ENCODE measurements at regions not wholly inside any gene's neighbourhood (a gene's known extent, or its start where the extent isn't known, plus 50 kb on each side); places are given as distances from the start of the nearest gene placed in this dataset.

DNA sequence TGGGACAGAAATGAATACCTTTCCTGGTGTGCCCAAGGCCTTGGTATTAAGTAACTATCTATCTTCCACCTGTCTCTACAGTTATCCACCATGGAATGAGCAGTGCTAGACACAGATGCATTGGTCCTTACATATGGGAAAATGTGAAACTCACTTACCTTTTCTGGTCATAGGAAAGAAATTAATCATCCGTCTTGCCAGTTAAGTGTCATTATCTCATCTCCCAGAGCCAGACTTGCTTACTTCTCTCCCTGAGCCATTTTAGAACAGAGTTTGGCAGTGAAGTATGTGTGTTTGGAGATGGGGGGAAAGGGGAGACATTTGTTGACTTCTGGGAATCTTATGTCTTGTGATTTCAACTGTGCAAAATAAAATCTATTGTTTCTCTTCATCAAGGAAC is 1211.0 kb upstream of the CDH6 start:
- TF ChIP-seq, protein P1, sequence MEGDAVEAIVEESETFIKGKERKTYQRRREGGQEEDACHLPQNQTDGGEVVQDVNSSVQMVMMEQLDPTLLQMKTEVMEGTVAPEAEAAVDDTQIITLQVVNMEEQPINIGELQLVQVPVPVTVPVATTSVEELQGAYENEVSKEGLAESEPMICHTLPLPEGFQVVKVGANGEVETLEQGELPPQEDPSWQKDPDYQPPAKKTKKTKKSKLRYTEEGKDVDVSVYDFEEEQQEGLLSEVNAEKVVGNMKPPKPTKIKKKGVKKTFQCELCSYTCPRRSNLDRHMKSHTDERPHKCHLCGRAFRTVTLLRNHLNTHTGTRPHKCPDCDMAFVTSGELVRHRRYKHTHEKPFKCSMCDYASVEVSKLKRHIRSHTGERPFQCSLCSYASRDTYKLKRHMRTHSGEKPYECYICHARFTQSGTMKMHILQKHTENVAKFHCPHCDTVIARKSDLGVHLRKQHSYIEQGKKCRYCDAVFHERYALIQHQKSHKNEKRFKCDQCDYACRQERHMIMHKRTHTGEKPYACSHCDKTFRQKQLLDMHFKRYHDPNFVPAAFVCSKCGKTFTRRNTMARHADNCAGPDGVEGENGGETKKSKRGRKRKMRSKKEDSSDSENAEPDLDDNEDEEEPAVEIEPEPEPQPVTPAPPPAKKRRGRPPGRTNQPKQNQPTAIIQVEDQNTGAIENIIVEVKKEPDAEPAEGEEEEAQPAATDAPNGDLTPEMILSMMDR (IDR thresholded peaks at IDR 0.05) = no peak
- Histone ChIP-seq H3K27me3 (replicated peaks; ENCODE audit: insufficient read depth) (no peaks in the 10 kb centered on the region), H3K36me3 (no peaks in the 10 kb centered on the region), H3K4me3 (no peak overlapping the region), H3K27ac (no peak overlapping the region), H3K9me3 (no peaks in the 10 kb centered on the region), H3K4me1 (ENCODE audit: control insufficient read depth in 1 of 2, low read depth in 2 of 2) (no peaks in the 10 kb centered on the region)
- ATAC-seq (ENCODE audit: insufficient number of reproducible peaks, low FRiP score, low read depth) (no peak), DNase-seq (ENCODE audit: low spot score) (no peak)

DNA sequence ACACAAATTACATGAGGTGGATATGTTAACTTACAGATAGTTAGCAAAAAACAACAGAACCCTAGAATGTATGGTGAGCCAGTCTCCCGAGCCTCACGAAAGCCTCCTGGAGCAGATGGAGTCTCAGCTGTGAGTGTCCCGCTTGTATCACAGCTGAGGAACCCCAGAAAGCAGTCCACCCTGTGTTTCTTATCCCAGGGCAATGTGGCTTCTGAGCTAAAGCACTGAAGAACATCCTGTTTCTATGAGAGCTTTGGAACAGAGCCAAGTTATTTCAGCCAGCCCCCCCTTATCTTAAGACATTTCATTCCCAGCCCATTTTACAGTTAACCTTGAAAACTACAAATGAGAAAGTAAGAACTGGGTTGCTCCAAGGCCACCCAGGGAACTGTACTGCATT is 1220.9 kb upstream of the CDH6 start:
- no peaks in the 10 kb centered on the region for H3K9me3 ChIP-seq
- H3K36me3 ChIP-seq = no peaks in the 10 kb centered on the region
- H3K4me3 ChIP-seq = no peak overlapping the region
- no peak for DNase-seq (ENCODE audit: low spot score)
- TF ChIP-seq, protein P1 (IDR thresholded peaks at IDR 0.05) = no peak
- ATAC-seq (ENCODE audit: insufficient number of reproducible peaks, low FRiP score, low read depth) = no peak
- H3K27ac ChIP-seq = no peak overlapping the region
- H3K27me3 ChIP-seq (replicated peaks; ENCODE audit: insufficient read depth) = no peaks in the 10 kb centered on the region
- no peaks in the 10 kb centered on the region for H3K4me1 ChIP-seq (ENCODE audit: control insufficient read depth in 1 of 2, low read depth in 2 of 2)

DNA sequence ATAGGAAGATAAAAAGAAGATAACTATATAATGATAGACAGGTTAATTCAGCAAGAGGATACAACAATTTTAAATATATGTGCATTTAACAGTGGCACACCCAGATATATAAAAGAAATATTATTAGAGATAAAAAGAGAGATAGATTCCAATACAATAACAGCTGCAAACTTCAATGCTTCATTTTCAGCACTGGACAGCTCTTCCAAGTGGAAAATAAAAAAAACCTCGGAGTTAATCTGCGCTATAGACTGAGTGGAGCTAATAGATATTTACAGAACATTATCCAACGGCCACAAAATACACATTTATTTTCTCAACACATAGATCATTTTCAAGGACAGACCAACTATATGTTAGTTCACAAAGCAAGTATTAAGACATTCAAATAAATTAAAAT is 1229.5 kb upstream of the CDH6 start:
- Histone ChIP-seq H3K4me1 (ENCODE audit: control insufficient read depth in 1 of 2, low read depth in 2 of 2) (no peaks in the 10 kb centered on the region), H3K27ac (no peak overlapping the region), H3K9me3 (no peaks in the 10 kb centered on the region), H3K36me3 (no peaks in the 10 kb centered on the region), H3K4me3 (no peak overlapping the region), H3K27me3 (replicated peaks; ENCODE audit: insufficient read depth) (no peaks in the 10 kb centered on the region)
- ATAC-seq (ENCODE audit: insufficient number of reproducible peaks, low FRiP score, low read depth) (no peak), DNase-seq (ENCODE audit: low spot score) (no peak)
- TF ChIP-seq, protein P1 (IDR thresholded peaks at IDR 0.05) = no peak

DNA sequence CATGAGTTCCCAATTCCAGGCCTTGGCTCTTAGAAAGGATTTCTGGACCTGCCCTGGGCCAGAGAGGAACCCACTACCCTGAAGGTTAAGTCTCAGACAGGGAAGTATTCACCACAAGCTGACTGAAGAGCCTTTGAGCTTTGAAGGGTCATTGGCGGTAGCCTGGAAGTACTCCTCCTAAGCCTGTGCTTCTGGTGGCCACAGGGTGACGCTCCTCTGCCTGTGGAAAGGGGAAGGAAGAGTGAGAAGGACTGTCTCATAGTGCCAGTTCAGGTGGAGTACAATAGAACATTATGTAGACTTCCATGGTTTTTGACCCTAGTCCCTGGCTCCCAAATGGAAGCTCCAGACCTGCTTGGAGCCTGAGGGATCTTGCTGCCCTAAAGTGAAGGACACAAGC is 1233.2 kb upstream of the CDH6 start:
- H3K36me3 ChIP-seq = no peaks in the 10 kb centered on the region
- H3K27ac ChIP-seq = no peak overlapping the region
- no peaks in the 10 kb centered on the region for H3K9me3 ChIP-seq
- TF ChIP-seq, protein P1 (IDR thresholded peaks at IDR 0.05) = no peak
- no peaks in the 10 kb centered on the region for H3K27me3 ChIP-seq (replicated peaks; ENCODE audit: insufficient read depth)
- DNase-seq (ENCODE audit: low spot score) = no peak
- no peaks in the 10 kb centered on the region for H3K4me1 ChIP-seq (ENCODE audit: control insufficient read depth in 1 of 2, low read depth in 2 of 2)
- no peak overlapping the region for H3K4me3 ChIP-seq
- no peak for ATAC-seq (ENCODE audit: insufficient number of reproducible peaks, low FRiP score, low read depth)

DNA sequence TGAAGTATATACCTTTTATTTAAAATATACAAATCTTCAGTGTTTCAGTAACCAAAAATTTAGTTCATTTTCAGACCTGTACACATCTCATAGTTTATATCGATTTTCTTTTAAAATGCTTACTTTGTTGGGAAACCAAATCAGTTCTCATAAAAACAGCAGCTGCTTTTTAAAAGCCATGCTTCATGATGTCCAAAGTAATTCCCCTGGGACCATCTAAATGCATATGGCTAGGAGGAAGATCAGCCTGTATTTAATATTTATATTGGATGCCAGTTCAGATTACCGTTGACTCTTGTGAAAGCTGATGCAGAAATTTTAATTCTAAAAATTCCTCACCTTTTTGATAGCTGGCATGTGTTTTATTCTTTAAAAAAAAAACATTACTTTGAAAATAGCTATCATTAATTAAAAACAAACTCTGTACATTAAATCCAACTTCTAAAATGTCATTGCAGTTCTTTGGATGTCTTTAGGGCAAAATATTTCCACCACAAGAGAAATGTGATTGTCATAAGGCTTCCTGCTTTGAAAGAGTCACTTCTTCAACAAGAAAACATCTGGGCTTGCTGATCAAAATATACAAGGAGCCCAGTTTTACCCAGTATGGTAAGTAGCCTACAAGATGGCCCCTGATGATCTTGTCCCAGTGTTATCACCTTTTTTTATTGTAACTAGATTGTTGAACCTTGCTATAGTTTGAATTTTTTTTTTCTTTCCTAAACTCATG is 1242.9 kb upstream of the CDH6 start:
- TF ChIP-seq, protein P1 (IDR thresholded peaks at IDR 0.05) = no peak
- no peaks in the 10 kb centered on the region for H3K27me3 ChIP-seq (replicated peaks; ENCODE audit: insufficient read depth)
- no peak overlapping the region for H3K27ac ChIP-seq
- ATAC-seq (ENCODE audit: insufficient number of reproducible peaks, low FRiP score, low read depth) (no peak), DNase-seq (ENCODE audit: low spot score) (no peak)
- no peaks in the 10 kb centered on the region for H3K9me3 ChIP-seq
- H3K4me1 ChIP-seq (ENCODE audit: control insufficient read depth in 1 of 2, low read depth in 2 of 2) = no peaks in the 10 kb centered on the region
- H3K4me3 ChIP-seq = no peak overlapping the region
- H3K36me3 ChIP-seq = no peaks in the 10 kb centered on the region
